RWPE2 (cell line): ENCODE measurements at regions not wholly inside any gene's neighbourhood (a gene's known extent, or its start where the extent isn't known, plus 50 kb on each side); places are given as distances from the start of the nearest gene placed in this dataset.

ENCODE experiments used
- ATAC-seq: fragments of 200-7000 bp; cut with Tn5 transposase; 3 replicates; pipeline ENCODE4 v1.9.1; 2021; ENCODE audit warnings: low read depth
- DNase-seq: peaks from one replicate; pipeline ENCODE4 v3.0.0-alpha.2; 2020; ENCODE audit warnings: low spot score
- H3K27ac ChIP-seq: fragments of 450-650 bp; 2 replicates; pipeline ENCODE4 v1.5.1; 2017; ENCODE audit warnings: mild to moderate bottlenecking; ENCODE audit not compliant: poor library complexity, severe bottlenecking
- H3K27me3 ChIP-seq: fragments of 250-450 bp; sonication (Bioruptor Pico); 2 replicates; pipeline ENCODE4 v1.5.1; 2021; ENCODE audit warnings: mild to moderate bottlenecking, moderate library complexity; ENCODE audit not compliant: insufficient read depth, poor library complexity, severe bottlenecking
- H3K36me3 ChIP-seq: fragments of 250-450 bp; sonication (Bioruptor Pico); 2 replicates; pipeline ENCODE4 v1.5.1; 2020; ENCODE audit warnings: low read depth, mild to moderate bottlenecking, moderate library complexity
- H3K4me1 ChIP-seq: fragments of 250-450 bp; sonication (Bioruptor Pico); 2 replicates; pipeline ENCODE4 v1.5.1; 2021; ENCODE audit warnings: mild to moderate bottlenecking, moderate library complexity; ENCODE audit not compliant: insufficient read depth, poor library complexity, severe bottlenecking
- H3K4me3 ChIP-seq: fragments of 250-450 bp; sonication (Bioruptor Pico); 2 replicates; pipeline ENCODE4 v1.5.1; 2021; ENCODE audit warnings: mild to moderate bottlenecking, moderate library complexity; ENCODE audit not compliant: severe bottlenecking
- H3K9me3 ChIP-seq: fragments of 250-450 bp; sonication (Bioruptor Pico); 2 replicates; pipeline ENCODE4 v1.5.1; 2021; ENCODE audit warnings: mild to moderate bottlenecking, moderate library complexity; ENCODE audit not compliant: severe bottlenecking
- TF ChIP-seq, protein P1 (sequence below): fragments of 450-650 bp; IDR thresholded peaks from one replicate; pipeline ENCODE4 v1.5.1; 2017; ENCODE audit warnings: mild to moderate bottlenecking, moderate library complexity; ENCODE audit not compliant: poor library complexity, severe bottlenecking

DNA sequence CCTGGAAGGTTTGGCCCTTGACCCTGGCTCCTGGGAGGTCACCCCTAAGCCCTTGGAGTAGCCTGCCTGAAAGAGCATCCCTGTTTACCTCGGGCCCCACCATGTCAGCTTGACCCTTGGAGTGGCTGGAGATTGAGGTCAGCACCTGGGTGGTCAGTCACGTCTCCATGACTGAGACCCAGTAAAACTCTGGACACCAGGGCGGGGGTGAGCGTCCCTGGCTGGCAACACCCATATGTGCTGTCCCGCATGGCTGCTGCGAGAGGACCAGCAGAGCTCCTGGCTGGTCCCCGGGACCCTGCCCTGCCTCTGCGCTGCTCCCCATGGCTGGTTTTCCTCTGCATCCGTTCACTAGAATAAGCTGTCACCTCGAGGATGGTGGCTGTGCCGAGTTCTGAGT lies 91.2 kb downstream of the RBFOX3 start:
- ATAC-seq, result no peak
- peaks cover 84% of the 10 kb centered on the region for H3K27me3 ChIP-seq
- H3K27ac ChIP-seq, result no peak overlapping the region
- no peaks in the 10 kb centered on the region for H3K4me1 ChIP-seq
- no peaks in the 10 kb centered on the region for H3K36me3 ChIP-seq
- no peak overlapping the region for H3K4me3 ChIP-seq
- DNase-seq, result no peak
- TF ChIP-seq, protein P1, sequence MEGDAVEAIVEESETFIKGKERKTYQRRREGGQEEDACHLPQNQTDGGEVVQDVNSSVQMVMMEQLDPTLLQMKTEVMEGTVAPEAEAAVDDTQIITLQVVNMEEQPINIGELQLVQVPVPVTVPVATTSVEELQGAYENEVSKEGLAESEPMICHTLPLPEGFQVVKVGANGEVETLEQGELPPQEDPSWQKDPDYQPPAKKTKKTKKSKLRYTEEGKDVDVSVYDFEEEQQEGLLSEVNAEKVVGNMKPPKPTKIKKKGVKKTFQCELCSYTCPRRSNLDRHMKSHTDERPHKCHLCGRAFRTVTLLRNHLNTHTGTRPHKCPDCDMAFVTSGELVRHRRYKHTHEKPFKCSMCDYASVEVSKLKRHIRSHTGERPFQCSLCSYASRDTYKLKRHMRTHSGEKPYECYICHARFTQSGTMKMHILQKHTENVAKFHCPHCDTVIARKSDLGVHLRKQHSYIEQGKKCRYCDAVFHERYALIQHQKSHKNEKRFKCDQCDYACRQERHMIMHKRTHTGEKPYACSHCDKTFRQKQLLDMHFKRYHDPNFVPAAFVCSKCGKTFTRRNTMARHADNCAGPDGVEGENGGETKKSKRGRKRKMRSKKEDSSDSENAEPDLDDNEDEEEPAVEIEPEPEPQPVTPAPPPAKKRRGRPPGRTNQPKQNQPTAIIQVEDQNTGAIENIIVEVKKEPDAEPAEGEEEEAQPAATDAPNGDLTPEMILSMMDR, result no peak
- no peaks in the 10 kb centered on the region for H3K9me3 ChIP-seq

DNA sequence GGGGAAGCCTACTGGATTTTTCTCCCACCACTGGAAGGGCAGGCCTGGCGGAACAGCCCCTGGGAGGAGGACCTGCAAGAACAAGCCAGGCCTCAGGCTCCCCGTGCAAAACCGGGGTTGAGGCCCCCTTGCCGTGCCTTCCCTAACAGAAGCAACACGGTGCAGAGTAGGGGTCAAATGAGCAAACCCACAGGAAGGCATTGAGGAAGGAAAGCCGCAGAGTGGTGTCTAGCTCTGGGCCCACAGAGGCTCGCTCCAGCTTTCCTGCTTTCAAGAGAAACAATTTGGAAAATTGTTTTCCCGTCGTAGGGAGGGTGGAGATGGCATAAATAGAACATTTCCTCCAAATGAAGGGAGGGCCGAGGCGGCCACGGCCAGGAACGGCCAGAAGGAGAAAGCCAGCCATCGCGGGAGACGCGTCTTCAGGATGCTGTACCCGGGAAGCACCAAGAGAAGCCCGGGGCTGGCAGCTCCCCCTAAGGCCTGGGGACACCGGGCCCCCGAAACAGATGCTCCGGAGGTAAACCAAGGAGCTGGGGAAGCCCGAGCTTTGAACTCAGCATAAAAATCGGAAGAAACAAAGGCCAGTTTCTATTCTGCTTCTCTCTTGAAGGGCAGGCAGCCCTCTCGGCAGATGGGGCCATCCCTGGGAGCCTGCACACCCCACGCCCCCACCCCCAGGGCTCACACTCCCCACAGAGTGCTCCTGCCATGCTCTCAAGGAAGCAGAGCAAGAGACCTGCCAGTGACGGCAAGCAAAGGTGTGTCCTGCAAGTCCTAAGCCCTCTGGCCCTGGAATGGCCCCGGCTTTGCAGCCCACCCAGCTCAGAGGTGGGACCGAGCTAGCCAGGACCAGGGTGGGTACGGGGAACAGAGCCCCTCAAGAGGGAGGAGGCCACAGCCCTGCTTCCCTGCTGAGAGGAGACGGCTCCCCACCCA lies 92.0 kb downstream of the RBFOX3 start:
- H3K9me3 ChIP-seq, result no peaks in the 10 kb centered on the region
- DNase-seq, result no peak
- H3K27me3 ChIP-seq, result peaks cover 76% of the 10 kb centered on the region
- H3K27ac ChIP-seq, result no peak overlapping the region
- H3K4me1 ChIP-seq, result no peaks in the 10 kb centered on the region
- TF ChIP-seq, protein P1, result no peak
- H3K36me3 ChIP-seq, result no peaks in the 10 kb centered on the region
- no peak for ATAC-seq
- H3K4me3 ChIP-seq, result no peak overlapping the region

DNA sequence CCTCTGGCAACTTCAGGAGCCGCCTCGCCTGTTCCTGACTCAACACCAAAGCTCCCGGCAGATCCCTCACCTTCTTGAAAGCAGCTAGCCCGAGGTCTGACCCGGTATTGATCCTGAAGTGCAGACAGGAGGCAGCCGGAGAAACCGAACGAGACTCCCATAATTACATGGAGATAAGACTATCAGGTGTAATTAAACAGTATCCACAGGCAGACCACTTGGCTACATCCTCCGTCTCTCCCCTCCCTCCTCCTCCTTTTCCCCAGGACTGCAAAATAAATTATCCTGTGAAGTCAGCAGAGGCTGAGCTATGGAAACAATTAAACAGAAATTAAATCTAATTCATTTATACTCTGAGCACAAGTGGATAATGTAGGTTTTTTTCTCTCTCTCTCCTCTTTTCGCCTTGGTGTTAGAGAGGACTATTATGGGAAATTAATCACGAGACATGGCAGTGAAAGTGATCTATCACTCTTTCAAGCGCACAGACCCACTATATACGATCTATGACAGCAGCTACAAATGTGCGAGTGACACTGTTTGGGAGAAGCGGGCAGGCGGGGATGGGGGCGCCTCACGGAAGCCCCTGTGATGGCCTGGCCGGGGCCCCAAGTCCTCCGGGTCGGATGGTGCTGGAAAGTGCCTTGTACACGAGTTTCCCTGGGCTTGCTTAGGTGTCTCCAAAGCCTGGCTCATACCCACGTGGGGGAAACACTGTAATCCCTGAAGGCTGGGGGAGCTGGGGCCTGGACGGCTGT lies 92.8 kb downstream of the RBFOX3 start:
- DNase-seq (no peak), ATAC-seq (no peak)
- Histone ChIP-seq H3K27ac (no peak overlapping the region), H3K9me3 (no peaks in the 10 kb centered on the region), H3K27me3 (peaks cover 68% of the 10 kb centered on the region), H3K36me3 (no peaks in the 10 kb centered on the region), H3K4me3 (no peak overlapping the region), H3K4me1 (no peaks in the 10 kb centered on the region)
- TF ChIP-seq, protein P1, result no peak

DNA sequence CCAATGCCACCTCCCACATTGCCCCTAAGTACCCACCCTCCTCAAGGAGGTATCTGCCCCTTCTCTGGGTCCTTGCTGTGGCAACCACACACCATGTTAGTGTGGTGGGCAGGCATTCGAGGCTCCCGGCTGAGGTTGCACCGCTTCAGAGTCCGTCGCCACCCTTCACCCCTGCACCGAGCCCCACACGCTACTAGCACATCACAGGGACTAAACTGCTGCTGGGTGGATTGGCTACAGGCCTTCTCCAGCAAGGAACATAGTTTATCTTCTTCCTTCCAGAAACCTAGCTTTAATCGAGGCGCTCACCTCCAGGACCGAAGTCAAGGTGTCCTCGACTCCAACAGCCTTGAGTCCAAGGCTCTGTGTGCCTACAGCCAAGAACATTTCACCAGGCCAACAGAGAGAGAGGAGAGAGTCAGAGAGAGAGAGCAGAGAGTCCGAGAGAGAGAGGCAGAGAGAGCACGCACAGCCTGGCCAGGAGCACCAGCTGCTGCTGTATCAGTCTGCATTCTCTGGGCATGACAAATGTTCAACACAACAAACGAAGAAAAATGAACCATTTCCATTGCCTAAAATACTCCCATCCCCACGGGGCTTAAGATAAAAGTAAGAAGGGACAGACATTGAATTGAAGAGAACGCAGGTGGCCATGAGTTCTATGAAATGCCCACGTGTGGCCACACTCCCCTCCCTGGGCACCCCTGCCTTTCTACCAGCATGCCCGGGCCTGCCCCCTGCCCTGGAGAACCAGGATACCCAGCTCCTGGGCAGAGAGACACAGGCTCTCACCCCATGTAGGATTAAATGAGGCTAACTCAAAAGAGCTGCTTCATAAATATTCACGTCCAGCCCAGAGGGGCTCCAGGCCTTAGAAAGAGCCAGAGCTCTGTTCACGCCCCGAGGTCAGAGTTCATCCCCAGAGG lies 94.9 kb downstream of the RBFOX3 start:
- DNase-seq, result no peak
- no peak for ATAC-seq
- TF ChIP-seq, protein P1, result no peak
- Histone ChIP-seq H3K9me3 (no peaks in the 10 kb centered on the region), H3K4me3 (no peak overlapping the region), H3K27me3 (peaks cover 47% of the 10 kb centered on the region), H3K27ac (no peak overlapping the region), H3K36me3 (no peaks in the 10 kb centered on the region), H3K4me1 (no peaks in the 10 kb centered on the region)
